ENCODE measurements at regions not wholly inside any gene's neighbourhood (a gene's known extent, or its start where the extent isn't known, plus 50 kb on each side); places are given as distances from the start of the nearest gene placed in this dataset.

GRCh38 chrX:13370713-13371112, 50.9 kb upstream of the ATXN3L start:
- TF ChIP-seq CTCF (IDR thresholded peaks at IDR 0.05) (no peak), POLR2A (IDR thresholded peaks at IDR 0.05) (no peak)
